Thyroid gland (tissue), 4 donors: ENCODE measurements at regions not wholly inside any gene's neighbourhood (a gene's known extent, or its start where the extent isn't known, plus 50 kb on each side); places are given as distances from the start of the nearest gene placed in this dataset.

Source experiments
- CTCF ChIP-seq, 6 experiments: fragments of 200-600 bp in 3 of 6; fragments of 450-650 bp in 3 of 6; sonication (generic) in 3 of 6; IDR thresholded peaks; one replicate each; pipeline ENCODE4 v1.5.1; 2016 to 2019; ENCODE audit warnings: antibody characterized with exemption in 6 of 6, mild to moderate bottlenecking in 2 of 6, inconsistent platforms in 1 of 6, moderate library complexity in 1 of 6
- POLR2A ChIP-seq, 2 donors: fragments of 450-650 bp; IDR thresholded peaks; one replicate each; pipeline ENCODE4 v1.6.1; 2017; ENCODE audit warnings: antibody characterized with exemption in 2 of 2, mild to moderate bottlenecking in 2 of 2, moderate library complexity in 1 of 2

GRCh38 chr13:28550721-28551497, 56.0 kb upstream of the FLT1 start:
- TF ChIP-seq CTCF (IDR thresholded peaks at IDR 0.05) (no peak), POLR2A (IDR thresholded peaks at IDR 0.05) (no peak)
